HG03460 (cell line): ENCODE measurements at regions not wholly inside any gene's neighbourhood (a gene's known extent, or its start where the extent isn't known, plus 50 kb on each side); places are given as distances from the start of the nearest gene placed in this dataset.
A peak's percentile ranks its signal among the peaks of the same experiment; 100 is the strongest.

Source experiments
- ATAC-seq: cut with Tn5 transposase; IDR thresholded peaks from one replicate; pipeline ENCODE4 v1.9.1; 2021; ENCODE audit not compliant: unreplicated experiment

- no peak for ATAC-seq
These were observed 187.8 kb downstream of the TOMM20 start for GRCh38 chr1:234940841-234941240.

GRCh38 chr1:234938924-234939323 lies 189.7 kb downstream of the TOMM20 start:
- no peak for ATAC-seq

- ATAC-seq: no peak
These were observed 190.5 kb downstream of the TOMM20 start for GRCh38 chr1:234938135-234938534.

DNA sequence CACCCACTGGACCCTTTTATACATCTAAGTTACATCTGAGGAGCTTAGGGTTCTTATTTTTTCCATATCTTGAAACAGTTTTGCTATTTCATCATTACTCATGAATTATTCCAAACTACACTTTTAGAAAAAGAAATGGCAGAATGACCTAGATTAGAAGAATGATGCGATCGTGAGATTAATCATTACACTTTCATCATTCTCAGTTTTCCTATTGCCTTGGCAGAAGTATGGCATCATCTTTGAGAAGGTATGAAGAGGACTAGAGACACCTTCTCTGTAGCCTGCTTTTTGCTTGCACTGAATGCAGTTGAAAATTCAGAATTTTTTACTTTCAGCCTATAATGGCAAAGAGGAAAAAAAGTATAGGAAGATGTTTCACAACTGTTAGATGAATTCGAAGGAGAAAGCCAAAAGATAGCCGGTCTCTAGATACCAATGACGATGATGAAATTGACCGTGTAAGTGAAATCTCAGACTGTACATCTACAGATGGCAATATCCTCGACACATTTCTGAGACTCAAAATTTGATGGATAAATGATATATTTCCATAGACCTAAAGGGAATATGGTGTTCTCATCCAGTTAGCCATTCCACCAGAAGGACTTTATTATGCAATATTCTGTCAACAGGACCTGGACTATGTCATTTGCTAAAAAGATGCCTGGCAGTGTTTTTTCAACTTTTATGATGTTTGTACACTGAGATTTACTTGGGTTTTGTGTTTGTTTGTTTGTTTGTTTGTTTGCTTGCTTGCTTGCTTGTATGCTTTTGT lies 191.8 kb downstream of the TOMM20 start:
- no peak for ATAC-seq

DNA sequence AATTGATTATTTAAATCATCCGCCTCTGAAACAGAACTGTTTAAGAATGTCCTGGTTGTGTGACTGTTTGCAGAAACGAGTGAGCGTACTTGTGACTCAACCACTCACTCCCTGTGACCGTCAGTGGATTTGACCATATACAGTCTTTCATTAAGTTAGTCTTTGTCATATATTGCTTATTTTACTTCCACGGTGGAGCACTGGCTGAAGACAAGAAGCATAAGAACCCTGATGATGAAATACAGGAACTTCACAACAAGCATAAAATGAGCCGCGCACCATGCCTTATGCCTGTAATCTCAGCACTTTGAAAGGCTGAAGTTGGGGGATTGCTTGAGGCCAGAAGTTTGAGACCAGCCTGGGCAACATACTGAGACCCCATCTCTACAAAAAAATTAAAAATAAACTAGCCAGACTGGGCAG lies 194.0 kb downstream of the TOMM20 start:
- ATAC-seq: no peak

- ATAC-seq: peak; percentile 90
These were observed 195.2 kb downstream of the TOMM20 start for GRCh38 chr1:234933475-234933874.

DNA sequence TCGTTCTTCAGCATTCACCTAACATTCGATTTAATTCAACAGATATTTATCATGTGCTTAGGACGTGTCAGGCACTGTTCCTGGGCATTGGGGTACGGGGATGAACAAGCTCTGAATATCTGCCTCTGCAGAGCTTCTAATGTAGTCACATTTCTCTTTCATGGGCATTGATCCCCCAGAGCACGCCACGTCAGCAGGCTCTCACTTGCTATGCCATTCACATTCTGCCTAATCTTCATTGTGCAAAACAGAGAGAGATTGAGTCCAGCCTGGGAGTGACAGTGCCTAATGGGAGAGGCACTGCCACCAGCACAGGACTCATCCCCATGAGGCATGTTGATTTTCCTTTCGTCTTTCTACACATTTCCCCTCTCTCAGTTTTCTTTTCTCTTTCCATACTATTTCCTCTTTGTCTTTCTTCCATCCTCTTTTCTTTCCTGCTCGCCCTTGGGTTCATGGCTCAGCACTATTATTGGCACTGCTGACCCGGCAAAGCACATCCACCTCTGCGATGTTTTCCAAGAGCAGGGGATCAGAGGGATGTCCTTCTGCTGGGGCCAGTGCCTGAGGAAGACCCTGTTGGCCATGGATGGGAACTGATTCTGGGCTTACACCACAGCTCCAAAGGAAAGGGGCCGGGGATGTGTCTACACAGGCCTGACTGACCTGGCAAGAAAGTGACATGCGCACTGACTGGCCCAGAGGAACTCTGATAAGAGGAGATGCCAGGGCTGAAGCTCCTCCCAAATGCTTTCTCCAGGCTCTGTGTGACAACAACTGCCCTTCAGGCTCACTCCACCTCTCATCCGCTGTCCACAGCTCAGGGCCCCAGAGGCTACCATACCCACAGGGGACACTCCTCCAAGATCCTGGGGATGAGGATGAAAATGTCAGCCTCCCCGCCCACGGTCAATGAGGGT lies 195.9 kb downstream of the TOMM20 start:
- peak; percentile 22 for ATAC-seq

DNA sequence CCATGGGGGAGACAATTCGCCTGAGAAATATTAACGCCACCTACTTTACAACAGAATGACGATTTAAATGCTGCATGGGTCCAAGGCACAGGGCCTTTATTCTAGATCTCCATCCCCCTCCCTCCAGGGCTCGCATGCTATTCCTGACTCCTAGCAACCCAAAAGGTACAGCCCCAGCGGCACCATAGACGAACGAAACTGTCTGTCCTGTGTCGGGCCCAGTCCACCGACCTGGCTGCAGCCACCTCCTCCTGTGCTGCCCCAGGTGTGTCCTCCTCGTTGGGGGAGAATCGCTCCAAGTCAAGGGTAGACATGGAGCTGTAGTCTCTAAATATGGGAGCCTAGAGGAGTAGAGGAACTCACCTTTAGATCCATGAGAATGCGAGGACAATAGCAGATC lies 196.5 kb downstream of the TOMM20 start:
- ATAC-seq: no peak

DNA sequence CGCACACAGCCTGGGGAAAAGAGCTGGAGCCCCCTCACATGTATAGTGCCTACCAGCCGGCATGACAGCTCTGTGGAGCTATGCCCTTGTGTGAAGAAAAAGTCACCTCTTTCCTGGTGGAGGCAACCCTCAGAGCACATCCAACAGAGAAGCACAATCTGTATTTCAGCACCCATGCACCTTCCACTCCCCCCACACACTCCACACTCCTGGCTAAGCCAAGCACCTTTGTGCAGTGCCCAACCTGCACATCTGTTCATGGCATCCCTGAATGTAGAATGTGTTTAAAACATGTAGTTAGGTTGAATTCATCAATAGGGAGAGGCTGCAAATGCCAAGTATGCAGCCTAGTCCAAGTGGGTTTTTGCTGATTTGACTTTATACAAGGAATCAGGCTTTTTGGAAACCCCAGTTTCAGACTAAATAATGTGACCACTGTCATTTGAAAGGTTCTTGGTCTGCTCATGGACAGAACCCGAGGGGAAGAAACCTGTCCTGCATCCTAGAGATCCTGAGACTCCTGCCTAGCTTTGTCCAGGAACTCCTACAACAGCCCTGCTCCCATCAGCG lies 197.1 kb downstream of the TOMM20 start:
- no peak for ATAC-seq

DNA sequence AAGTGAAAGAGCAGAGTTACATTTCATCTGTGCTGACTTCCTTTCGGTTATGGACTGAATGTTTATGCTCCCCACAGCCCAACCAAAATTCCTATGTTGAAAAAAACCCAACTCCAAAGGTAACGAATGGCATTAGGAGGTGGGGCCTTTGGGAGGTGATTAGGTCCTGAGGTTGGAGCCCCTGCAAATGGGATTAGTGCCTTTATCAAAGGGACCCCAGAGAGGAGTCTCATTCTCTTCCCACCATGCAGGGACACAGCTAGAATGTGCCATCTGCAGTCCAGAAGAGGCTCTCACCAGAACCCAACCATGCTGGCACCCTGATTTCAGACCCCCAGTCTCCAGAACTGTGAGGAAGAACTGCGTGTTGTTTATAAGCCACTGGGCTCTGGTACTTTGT lies 199.3 kb downstream of the TOMM20 start:
- ATAC-seq: no peak

DNA sequence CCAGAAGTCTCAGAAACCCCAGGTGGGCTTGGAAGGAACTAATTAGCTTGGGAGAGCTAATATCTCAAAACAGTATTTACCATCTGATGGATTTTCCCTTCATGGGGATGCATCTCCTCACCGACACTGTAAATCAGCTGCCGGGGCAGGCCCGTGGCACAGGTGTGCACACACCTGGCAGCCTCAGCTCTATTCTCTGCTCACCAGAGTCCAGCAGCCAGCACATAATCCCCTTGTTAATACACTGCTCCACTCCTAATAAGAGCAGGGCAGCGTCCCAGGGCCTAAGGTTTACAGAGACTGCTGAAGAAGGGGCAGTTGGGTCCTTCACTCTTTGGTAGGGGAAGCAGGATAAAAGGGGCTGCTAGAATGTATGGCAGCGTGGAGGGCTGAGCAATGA lies 200.0 kb downstream of the TOMM20 start:
- no peak for ATAC-seq

GRCh38 chr1:234927971-234928640 lies 200.5 kb downstream of the TOMM20 start:
- no peak for ATAC-seq

DNA sequence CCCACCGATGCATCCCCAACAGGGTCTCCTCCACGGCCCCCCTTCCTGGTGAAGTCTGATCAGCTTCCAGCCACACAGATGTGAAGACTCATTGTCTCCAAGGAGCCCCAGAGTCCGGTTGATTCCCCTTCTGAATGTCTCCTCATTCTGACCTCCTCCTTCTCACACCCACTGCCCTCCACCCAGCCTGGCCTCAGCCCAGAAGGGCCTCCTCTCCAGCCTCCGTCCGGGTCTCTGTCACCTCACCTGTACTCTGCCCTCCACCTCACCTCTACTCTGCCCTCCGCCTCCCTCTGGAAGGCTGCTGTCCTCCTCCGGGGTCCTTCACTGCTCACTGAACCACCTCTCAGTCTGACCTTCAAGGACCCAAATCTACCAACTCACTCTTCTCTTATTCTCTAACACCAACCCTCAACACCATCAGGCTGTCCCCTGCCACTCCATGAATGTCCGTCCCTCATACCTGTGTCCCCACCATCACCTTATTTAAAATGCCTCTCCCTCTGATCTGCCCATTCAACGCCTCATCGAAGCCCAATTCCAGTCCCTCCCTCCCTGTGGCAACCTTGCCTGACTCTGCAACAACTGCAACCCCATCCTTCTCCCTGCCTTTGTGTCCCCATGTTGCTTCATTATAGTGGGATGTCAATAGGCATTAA lies 201.2 kb downstream of the TOMM20 start:
- peak; percentile 4 for ATAC-seq

GRCh38 chr1:234926559-234927311 lies 201.9 kb downstream of the TOMM20 start:
- peak; percentile 85 for ATAC-seq

GRCh38 chr1:234926264-234926558 lies 202.4 kb downstream of the TOMM20 start:
- no peak for ATAC-seq

DNA sequence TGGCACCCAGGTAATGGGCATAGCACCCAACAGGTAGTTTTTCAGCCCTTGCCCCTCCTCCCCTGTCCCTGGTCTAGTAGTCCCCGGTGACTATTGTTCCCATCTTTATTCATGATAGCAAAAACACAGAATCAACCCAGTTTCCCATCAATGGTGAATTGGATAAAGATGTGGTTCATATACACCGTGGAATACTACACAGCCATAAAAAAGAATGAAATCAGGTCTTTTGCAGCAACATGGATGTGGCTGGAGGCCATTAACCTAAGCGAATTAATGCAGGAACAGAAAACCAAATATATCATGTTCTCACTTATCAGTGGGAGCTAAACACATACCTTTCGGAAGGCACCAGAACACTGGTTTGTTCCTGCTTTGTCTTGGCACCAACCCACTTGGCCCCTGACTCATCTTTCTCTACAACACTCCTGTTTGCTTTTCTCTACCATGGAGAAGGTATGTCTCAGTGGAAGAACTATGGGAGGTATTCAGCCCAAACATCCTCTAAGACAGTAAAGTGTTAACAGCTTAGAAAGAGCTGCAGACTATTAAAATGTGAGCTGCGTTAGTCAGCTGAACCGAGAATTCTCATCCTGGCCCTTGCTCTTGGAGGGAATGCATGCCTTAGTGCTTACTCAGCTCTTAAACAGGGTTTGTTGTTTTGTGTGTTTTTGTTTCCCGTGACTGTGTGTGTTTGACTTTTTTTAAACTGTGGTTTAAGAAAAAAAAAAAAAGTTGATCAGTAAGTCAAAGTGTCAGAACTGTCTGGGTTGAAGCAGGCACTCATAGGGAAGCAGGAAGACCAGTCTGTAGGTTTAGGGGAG lies 203.0 kb downstream of the TOMM20 start:
- no peak for ATAC-seq

DNA sequence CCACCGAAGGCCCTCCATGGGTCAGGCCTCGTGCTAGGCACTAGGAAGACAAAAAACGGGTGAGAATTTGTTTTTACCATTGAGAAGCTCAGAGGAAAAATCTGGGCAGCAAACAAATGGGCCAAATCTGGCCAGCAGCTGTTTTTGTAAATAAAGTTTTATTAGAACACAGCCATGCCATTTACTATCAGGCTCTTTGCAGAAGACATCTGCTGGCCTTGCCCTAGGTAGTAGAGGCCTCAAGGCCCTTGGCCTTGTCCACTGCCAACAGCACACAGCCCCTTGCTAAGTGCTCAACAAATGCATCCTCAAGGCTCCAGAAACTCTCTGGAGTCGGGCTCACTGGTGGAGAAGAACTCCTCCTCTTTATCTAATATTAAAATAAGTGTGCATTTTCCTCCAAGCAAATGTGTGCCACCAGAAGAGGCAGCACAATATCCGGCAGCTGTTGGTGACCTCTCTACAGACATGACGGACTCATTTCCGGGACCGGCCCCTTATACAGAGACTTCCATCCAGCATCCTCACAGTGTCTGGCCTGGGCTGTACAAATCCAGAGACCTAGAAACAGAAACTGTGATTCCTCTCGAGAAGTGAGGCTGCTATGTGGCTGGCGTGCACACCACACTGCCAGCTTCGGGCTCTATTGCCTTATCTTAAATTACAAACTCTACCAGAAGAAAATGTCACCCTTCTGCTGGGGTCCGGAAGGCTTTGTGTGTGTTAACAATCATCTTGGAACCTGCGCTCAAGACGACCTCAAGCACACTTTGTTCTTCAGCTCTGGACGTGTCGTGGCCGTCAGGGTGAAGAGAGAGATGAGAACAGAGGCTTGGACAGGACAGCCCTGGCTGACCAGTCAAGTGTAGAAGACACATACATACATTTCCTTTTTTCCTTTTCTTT lies 203.9 kb downstream of the TOMM20 start:
- no peak for ATAC-seq

- ATAC-seq: no peak
These were observed 205.0 kb downstream of the TOMM20 start for GRCh38 chr1:234923626-234924025.
